Activated CD4-positive, alpha-beta T cell treated with anti-CD3 and anti-CD28 coated beads, Interleukin-2, amount 10 ng/mL, durations not matched to agents 24 days and 14 days (primary cell): ENCODE measurements at regions not wholly inside any gene's neighbourhood (a gene's known extent, or its start where the extent isn't known, plus 50 kb on each side); places are given as distances from the start of the nearest gene placed in this dataset.
"Not testable (repeated sequence)": the region's sequence is repeated elsewhere in the genome, so short reads cannot be mapped to it uniquely, and the experiment has no call there.

Experiments used
- DNase-seq: peaks from one replicate; pipeline ENCODE4 v3.0.0; 2022
- H3K27ac Mint-ChIP-seq: one replicate; pipeline ENCODE4 v1.8.0; 2022; ENCODE audit warnings: mild to moderate bottlenecking, mixed read lengths
- H3K27me3 Mint-ChIP-seq: one replicate; pipeline ENCODE4 v1.8.0; 2022; ENCODE audit warnings: mixed read lengths
- H3K36me3 Mint-ChIP-seq: one replicate; pipeline ENCODE4 v1.8.0; 2022; ENCODE audit warnings: low read depth, mild to moderate bottlenecking, mixed read lengths
- H3K4me1 Mint-ChIP-seq: one replicate; pipeline ENCODE4 v1.8.0; 2021; ENCODE audit warnings: mixed read lengths
- H3K4me3 Mint-ChIP-seq: one replicate; pipeline ENCODE4 v1.8.0; 2022; ENCODE audit warnings: mild to moderate bottlenecking, moderate library complexity, mixed read lengths
- H3K9me3 Mint-ChIP-seq: one replicate; pipeline ENCODE4 v1.8.0; 2021; ENCODE audit warnings: mixed read lengths
- intact Hi-C: fragments of 100-400 bp; cut with micrococcal nuclease; formaldehyde crosslinking; loops from one replicate; pipeline ENCODE4 v1.15.1; 2023

- not testable (repeated sequence) for DNase-seq, H3K4me3 Mint-ChIP-seq, H3K36me3 Mint-ChIP-seq, H3K27me3 Mint-ChIP-seq, H3K27ac Mint-ChIP-seq, H3K4me1 Mint-ChIP-seq, H3K9me3 Mint-ChIP-seq
- intact Hi-C loops = loop anchor here (10.0 kb wide), 1 partner anchor 47 kb away; no protein-coding TSS in a partner anchor
Observed at GRCh38 chr10:95137990-95138625, 55.9 kb upstream of the ACSM6 start.

GRCh38 chr10:95134490-95134889, 59.5 kb upstream of the ACSM6 start:
- no peaks in the 10 kb centered on the region for H3K9me3 Mint-ChIP-seq
- peaks cover 5% of the 10 kb centered on the region for H3K27me3 Mint-ChIP-seq
- no peak overlapping the region for H3K27ac Mint-ChIP-seq
- intact Hi-C loops = loop anchor here (5.0 to 10.0 kb wide), 2 partner anchors 50 to 468 kb away; no protein-coding TSS in a partner anchor
- no peak for DNase-seq
- H3K36me3 Mint-ChIP-seq = no peaks in the 10 kb centered on the region
- peaks cover 3% of the 10 kb centered on the region for H3K4me1 Mint-ChIP-seq
- no peak overlapping the region for H3K4me3 Mint-ChIP-seq

- H3K27ac Mint-ChIP-seq = no peak overlapping the region
- no peak overlapping the region for H3K4me3 Mint-ChIP-seq
- H3K27me3 Mint-ChIP-seq = peaks cover 5% of the 10 kb centered on the region
- H3K36me3 Mint-ChIP-seq = no peaks in the 10 kb centered on the region
- peaks cover 3% of the 10 kb centered on the region for H3K4me1 Mint-ChIP-seq
- no peak for DNase-seq
- no peaks in the 10 kb centered on the region for H3K9me3 Mint-ChIP-seq
- intact Hi-C loops = loop anchor here (1.0 to 10.0 kb wide), 4 partner anchors 51 to 468 kb away; no protein-coding TSS in a partner anchor
Observed at GRCh38 chr10:95133997-95134396, 60.0 kb upstream of the ACSM6 start.

- DNase-seq = peak; percentile 93
- H3K36me3 Mint-ChIP-seq = no peaks in the 10 kb centered on the region
- H3K9me3 Mint-ChIP-seq = no peaks in the 10 kb centered on the region
- H3K4me1 Mint-ChIP-seq = peaks cover 3% of the 10 kb centered on the region
- no peak overlapping the region for H3K4me3 Mint-ChIP-seq
- intact Hi-C loops = loop anchor here (1.0 to 10.0 kb wide), 4 partner anchors 52 to 469 kb away; no protein-coding TSS in a partner anchor
- peaks cover 4% of the 10 kb centered on the region for H3K27me3 Mint-ChIP-seq
- H3K27ac Mint-ChIP-seq = no peak overlapping the region
Observed at GRCh38 chr10:95133016-95133752, 60.9 kb upstream of the ACSM6 start.

GRCh38 chr10:95130429-95130828, 61.1 kb upstream of the CYP2C8 start:
- H3K9me3 Mint-ChIP-seq, H3K4me1 Mint-ChIP-seq, H3K36me3 Mint-ChIP-seq, H3K27ac Mint-ChIP-seq, H3K27me3 Mint-ChIP-seq, H3K4me3 Mint-ChIP-seq, DNase-seq: not testable (repeated sequence)
- intact Hi-C loops = loop anchor here (5.0 to 10.0 kb wide), 2 partner anchors 54 to 472 kb away; no protein-coding TSS in a partner anchor

GRCh38 chr10:95125582-95125981, 56.3 kb upstream of the CYP2C8 start:
- intact Hi-C loops = no loop called here
- no peaks in the 10 kb centered on the region for H3K4me1 Mint-ChIP-seq
- no peak for DNase-seq
- peaks cover 4% of the 10 kb centered on the region for H3K27me3 Mint-ChIP-seq
- H3K4me3 Mint-ChIP-seq = no peak overlapping the region
- H3K9me3 Mint-ChIP-seq = no peaks in the 10 kb centered on the region
- H3K27ac Mint-ChIP-seq = no peak overlapping the region
- H3K36me3 Mint-ChIP-seq = no peaks in the 10 kb centered on the region

- no peaks in the 10 kb centered on the region for H3K36me3 Mint-ChIP-seq
- no peak for DNase-seq
- H3K27ac Mint-ChIP-seq = no peak overlapping the region
- intact Hi-C loops = no loop called here
- no peaks in the 10 kb centered on the region for H3K27me3 Mint-ChIP-seq
- H3K9me3 Mint-ChIP-seq = no peaks in the 10 kb centered on the region
- no peaks in the 10 kb centered on the region for H3K4me1 Mint-ChIP-seq
- no peak overlapping the region for H3K4me3 Mint-ChIP-seq
Observed at GRCh38 chr10:95122736-95123135, 53.4 kb upstream of the CYP2C8 start.

- no peak for DNase-seq
- Mint-ChIP-seq H3K36me3 (no peaks in the 10 kb centered on the region), H3K27me3 (no peaks in the 10 kb centered on the region), H3K4me1 (no peaks in the 10 kb centered on the region), H3K27ac (no peak overlapping the region), H3K4me3 (no peak overlapping the region), H3K9me3 (no peaks in the 10 kb centered on the region)
- intact Hi-C loops = no loop called here
Observed at GRCh38 chr10:95121904-95122303, 52.6 kb upstream of the CYP2C8 start.
